ENCODE measurements at regions not wholly inside any gene's neighbourhood (a gene's known extent, or its start where the extent isn't known, plus 50 kb on each side); places are given as distances from the start of the nearest gene placed in this dataset.

DNA sequence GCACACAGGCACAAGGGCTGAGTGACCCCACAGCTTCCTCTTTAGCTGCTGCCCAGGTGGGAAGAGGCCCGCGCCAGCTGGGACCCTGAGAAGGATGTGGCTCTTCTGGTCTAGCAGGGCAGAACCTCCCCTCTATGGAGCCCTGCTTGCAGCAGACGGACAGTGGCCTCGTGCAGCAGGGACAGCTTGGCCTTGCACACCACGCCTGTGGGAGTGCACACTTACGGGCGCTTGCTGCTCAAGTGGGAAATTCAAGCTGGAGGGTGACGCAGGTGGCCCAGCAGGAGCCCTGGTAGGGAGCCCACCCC is 971.4 kb downstream of the BRD1 start:
- Histone ChIP-seq H3K4me1 (ENCODE audit: insufficient read depth) (no peaks in the 10 kb centered on the region), H3K36me3 (ENCODE audit: insufficient read depth) (no peaks in the 10 kb centered on the region), H3K4me2 (no peak overlapping the region), H3K27ac (ENCODE audit: low read depth) (no peak overlapping the region), H3K9me2 (ENCODE audit: insufficient read depth) (no peaks in the 10 kb centered on the region), H3K4me3 (no peak overlapping the region), H4K20me1 (replicated peaks; ENCODE audit: insufficient read depth) (no peaks in the 10 kb centered on the region), H3K79me2 (replicated peaks; ENCODE audit: insufficient read depth) (no peaks in the 10 kb centered on the region), H3F3A (replicated peaks; ENCODE audit: low read depth) (no peaks in the 10 kb centered on the region), H2AFZ (no peak overlapping the region), H3K27me3 (ENCODE audit: insufficient read depth) (no peaks in the 10 kb centered on the region)
- peaks cover 23% of the 10 kb centered on the region for H3K9me3 Mint-ChIP-seq
- H3K4me3 Mint-ChIP-seq: no peak overlapping the region
- no peaks in the 10 kb centered on the region for H3K36me3 Mint-ChIP-seq (ENCODE audit: low read depth)
- H3K4me1 Mint-ChIP-seq: no peaks in the 10 kb centered on the region
- ATAC-seq (no peak), DNase-seq (ENCODE audit: low spot score) (no peak)
- H3K27me3 Mint-ChIP-seq (ENCODE audit: insufficient read depth, low read depth, poor library complexity): peaks cover 13% of the 10 kb centered on the region
- H3K27ac Mint-ChIP-seq: no peak overlapping the region
- TF ChIP-seq JUNB (IDR thresholded peaks at IDR 0.05; ENCODE audit: unreplicated experiment): no peak
- TF ChIP-seq ZNF331 (CRISPR knock-in tag; IDR thresholded peaks at IDR 0.05; ENCODE audit: low read depth): no peak
- TF ChIP-seq, protein P1, sequence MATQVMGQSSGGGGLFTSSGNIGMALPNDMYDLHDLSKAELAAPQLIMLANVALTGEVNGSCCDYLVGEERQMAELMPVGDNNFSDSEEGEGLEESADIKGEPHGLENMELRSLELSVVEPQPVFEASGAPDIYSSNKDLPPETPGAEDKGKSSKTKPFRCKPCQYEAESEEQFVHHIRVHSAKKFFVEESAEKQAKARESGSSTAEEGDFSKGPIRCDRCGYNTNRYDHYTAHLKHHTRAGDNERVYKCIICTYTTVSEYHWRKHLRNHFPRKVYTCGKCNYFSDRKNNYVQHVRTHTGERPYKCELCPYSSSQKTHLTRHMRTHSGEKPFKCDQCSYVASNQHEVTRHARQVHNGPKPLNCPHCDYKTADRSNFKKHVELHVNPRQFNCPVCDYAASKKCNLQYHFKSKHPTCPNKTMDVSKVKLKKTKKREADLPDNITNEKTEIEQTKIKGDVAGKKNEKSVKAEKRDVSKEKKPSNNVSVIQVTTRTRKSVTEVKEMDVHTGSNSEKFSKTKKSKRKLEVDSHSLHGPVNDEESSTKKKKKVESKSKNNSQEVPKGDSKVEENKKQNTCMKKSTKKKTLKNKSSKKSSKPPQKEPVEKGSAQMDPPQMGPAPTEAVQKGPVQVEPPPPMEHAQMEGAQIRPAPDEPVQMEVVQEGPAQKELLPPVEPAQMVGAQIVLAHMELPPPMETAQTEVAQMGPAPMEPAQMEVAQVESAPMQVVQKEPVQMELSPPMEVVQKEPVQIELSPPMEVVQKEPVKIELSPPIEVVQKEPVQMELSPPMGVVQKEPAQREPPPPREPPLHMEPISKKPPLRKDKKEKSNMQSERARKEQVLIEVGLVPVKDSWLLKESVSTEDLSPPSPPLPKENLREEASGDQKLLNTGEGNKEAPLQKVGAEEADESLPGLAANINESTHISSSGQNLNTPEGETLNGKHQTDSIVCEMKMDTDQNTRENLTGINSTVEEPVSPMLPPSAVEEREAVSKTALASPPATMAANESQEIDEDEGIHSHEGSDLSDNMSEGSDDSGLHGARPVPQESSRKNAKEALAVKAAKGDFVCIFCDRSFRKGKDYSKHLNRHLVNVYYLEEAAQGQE (IDR thresholded peaks at IDR 0.05; ENCODE audit: unreplicated experiment): no peak
- TF ChIP-seq, protein P2, sequence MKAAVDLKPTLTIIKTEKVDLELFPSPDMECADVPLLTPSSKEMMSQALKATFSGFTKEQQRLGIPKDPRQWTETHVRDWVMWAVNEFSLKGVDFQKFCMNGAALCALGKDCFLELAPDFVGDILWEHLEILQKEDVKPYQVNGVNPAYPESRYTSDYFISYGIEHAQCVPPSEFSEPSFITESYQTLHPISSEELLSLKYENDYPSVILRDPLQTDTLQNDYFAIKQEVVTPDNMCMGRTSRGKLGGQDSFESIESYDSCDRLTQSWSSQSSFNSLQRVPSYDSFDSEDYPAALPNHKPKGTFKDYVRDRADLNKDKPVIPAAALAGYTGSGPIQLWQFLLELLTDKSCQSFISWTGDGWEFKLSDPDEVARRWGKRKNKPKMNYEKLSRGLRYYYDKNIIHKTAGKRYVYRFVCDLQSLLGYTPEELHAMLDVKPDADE (IDR thresholded peaks at IDR 0.05): no peak
- TF ChIP-seq NANOG (IDR thresholded peaks at IDR 0.05; ENCODE audit: borderline replicate concordance): no peak
- TF ChIP-seq, protein P3, sequence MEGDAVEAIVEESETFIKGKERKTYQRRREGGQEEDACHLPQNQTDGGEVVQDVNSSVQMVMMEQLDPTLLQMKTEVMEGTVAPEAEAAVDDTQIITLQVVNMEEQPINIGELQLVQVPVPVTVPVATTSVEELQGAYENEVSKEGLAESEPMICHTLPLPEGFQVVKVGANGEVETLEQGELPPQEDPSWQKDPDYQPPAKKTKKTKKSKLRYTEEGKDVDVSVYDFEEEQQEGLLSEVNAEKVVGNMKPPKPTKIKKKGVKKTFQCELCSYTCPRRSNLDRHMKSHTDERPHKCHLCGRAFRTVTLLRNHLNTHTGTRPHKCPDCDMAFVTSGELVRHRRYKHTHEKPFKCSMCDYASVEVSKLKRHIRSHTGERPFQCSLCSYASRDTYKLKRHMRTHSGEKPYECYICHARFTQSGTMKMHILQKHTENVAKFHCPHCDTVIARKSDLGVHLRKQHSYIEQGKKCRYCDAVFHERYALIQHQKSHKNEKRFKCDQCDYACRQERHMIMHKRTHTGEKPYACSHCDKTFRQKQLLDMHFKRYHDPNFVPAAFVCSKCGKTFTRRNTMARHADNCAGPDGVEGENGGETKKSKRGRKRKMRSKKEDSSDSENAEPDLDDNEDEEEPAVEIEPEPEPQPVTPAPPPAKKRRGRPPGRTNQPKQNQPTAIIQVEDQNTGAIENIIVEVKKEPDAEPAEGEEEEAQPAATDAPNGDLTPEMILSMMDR (conservative IDR thresholded peaks at IDR 0.05; ENCODE audit: low read depth in 2 of 2): no peak
- TF ChIP-seq POLR2AphosphoS5 (IDR thresholded peaks at IDR 0.05; ENCODE audit: low read depth): no peak
- no peak for TF ChIP-seq STAT1 (IDR thresholded peaks at IDR 0.05; ENCODE audit: unreplicated experiment)
- no peak for TF ChIP-seq EZH2phosphoT487 (IDR thresholded peaks at IDR 0.05; ENCODE audit: unreplicated experiment)
- no peak for TF ChIP-seq EZH2 (IDR thresholded peaks at IDR 0.05; ENCODE audit: low read depth, unreplicated experiment)
- TF ChIP-seq, protein P4, sequence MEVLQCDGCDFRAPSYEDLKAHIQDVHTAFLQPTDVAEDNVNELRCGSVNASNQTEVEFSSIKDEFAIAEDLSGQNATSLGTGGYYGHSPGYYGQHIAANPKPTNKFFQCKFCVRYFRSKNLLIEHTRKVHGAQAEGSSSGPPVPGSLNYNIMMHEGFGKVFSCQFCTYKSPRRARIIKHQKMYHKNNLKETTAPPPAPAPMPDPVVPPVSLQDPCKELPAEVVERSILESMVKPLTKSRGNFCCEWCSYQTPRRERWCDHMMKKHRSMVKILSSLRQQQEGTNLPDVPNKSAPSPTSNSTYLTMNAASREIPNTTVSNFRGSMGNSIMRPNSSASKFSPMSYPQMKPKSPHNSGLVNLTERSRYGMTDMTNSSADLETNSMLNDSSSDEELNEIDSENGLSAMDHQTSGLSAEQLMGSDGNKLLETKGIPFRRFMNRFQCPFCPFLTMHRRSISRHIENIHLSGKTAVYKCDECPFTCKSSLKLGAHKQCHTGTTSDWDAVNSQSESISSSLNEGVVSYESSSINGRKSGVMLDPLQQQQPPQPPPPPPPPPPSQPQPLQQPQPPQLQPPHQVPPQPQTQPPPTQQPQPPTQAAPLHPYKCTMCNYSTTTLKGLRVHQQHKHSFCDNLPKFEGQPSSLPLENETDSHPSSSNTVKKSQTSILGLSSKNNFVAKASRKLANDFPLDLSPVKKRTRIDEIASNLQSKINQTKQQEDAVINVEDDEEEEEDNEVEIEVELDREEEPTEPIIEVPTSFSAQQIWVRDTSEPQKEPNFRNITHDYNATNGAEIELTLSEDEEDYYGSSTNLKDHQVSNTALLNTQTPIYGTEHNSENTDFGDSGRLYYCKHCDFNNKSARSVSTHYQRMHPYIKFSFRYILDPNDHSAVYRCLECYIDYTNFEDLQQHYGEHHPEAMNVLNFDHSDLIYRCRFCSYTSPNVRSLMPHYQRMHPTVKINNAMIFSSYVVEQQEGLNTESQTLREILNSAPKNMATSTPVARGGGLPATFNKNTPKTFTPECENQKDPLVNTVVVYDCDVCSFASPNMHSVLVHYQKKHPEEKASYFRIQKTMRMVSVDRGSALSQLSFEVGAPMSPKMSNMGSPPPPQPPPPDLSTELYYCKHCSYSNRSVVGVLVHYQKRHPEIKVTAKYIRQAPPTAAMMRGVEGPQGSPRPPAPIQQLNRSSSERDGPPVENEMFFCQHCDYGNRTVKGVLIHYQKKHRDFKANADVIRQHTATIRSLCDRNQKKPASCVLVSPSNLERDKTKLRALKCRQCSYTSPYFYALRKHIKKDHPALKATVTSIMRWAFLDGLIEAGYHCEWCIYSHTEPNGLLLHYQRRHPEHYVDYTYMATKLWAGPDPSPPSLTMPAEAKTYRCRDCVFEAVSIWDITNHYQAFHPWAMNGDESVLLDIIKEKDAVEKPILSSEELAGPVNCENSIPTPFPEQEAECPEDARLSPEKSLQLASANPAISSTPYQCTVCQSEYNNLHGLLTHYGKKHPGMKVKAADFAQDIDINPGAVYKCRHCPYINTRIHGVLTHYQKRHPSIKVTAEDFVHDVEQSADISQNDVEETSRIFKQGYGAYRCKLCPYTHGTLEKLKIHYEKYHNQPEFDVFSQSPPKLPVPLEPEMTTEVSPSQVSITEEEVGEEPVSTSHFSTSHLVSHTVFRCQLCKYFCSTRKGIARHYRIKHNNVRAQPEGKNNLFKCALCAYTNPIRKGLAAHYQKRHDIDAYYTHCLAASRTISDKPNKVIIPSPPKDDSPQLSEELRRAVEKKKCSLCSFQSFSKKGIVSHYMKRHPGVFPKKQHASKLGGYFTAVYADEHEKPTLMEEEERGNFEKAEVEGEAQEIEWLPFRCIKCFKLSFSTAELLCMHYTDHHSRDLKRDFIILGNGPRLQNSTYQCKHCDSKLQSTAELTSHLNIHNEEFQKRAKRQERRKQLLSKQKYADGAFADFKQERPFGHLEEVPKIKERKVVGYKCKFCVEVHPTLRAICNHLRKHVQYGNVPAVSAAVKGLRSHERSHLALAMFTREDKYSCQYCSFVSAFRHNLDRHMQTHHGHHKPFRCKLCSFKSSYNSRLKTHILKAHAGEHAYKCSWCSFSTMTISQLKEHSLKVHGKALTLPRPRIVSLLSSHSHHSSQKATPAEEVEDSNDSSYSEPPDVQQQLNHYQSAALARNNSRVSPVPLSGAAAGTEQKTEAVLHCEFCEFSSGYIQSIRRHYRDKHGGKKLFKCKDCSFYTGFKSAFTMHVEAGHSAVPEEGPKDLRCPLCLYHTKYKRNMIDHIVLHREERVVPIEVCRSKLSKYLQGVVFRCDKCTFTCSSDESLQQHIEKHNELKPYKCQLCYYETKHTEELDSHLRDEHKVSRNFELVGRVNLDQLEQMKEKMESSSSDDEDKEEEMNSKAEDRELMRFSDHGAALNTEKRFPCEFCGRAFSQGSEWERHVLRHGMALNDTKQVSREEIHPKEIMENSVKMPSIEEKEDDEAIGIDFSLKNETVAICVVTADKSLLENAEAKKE (CRISPR knock-in tag; IDR thresholded peaks at IDR 0.05): no peak
- no peak for TF ChIP-seq ZNF114 (CRISPR knock-in tag; IDR thresholded peaks at IDR 0.05)
- TF ChIP-seq CREB1 (CRISPR knock-in tag; IDR thresholded peaks at IDR 0.05; ENCODE audit: low read depth): no peak

Data from GM23338 (cell line).